Fibroblast of skin of scalp (primary cell): ENCODE measurements at regions not wholly inside any gene's neighbourhood (a gene's known extent, or its start where the extent isn't known, plus 50 kb on each side); places are given as distances from the start of the nearest gene placed in this dataset.
"Not testable (repeated sequence)": the region's sequence is repeated elsewhere in the genome, so short reads cannot be mapped to it uniquely, and the experiment has no call there.

Experiments
- DNase-seq: peaks from one replicate; pipeline ENCODE4 v3.0.0-alpha.2; 2013

- DNase-seq, result peak; percentile 71
Measured at GRCh38 chr10:36489611-36490228, 635.7 kb upstream of the ANKRD30A start.

GRCh38 chr10:36489181-36489580, 636.2 kb upstream of the ANKRD30A start:
- no peak for DNase-seq

GRCh38 chr10:36488579-36488978, 636.8 kb upstream of the ANKRD30A start:
- DNase-seq, result no peak

- DNase-seq, result no peak
Measured at GRCh38 chr10:36479073-36479472, 646.3 kb upstream of the ANKRD30A start.

GRCh38 chr10:36476399-36476798, 649.0 kb upstream of the ANKRD30A start:
- no peak for DNase-seq

GRCh38 chr10:36475746-36476145, 649.7 kb upstream of the ANKRD30A start:
- no peak for DNase-seq

GRCh38 chr10:36474456-36474855, 650.9 kb upstream of the ANKRD30A start:
- no peak for DNase-seq

GRCh38 chr10:36473122-36473521, 652.3 kb upstream of the ANKRD30A start:
- no peak for DNase-seq

GRCh38 chr10:36469585-36469984, 655.8 kb upstream of the ANKRD30A start:
- no peak for DNase-seq

- no peak for DNase-seq
Measured at GRCh38 chr10:36468620-36469019, 656.8 kb upstream of the ANKRD30A start.

- DNase-seq, result no peak
Measured at GRCh38 chr10:36465604-36466379, 659.6 kb upstream of the ANKRD30A start.

- DNase-seq, result no peak
Measured at GRCh38 chr10:36464291-36464690, 661.1 kb upstream of the ANKRD30A start.

- DNase-seq, result no peak
Measured at GRCh38 chr10:36463390-36463789, 662.0 kb upstream of the ANKRD30A start.

GRCh38 chr10:36462194-36462593, 663.2 kb upstream of the ANKRD30A start:
- DNase-seq, result no peak

- DNase-seq, result not testable (repeated sequence)
Measured at GRCh38 chr10:36458437-36458836, 667.0 kb upstream of the ANKRD30A start.

GRCh38 chr10:36457751-36458150, 667.6 kb upstream of the ANKRD30A start:
- DNase-seq, result no peak

GRCh38 chr10:36455526-36456133, 669.8 kb upstream of the ANKRD30A start:
- no peak for DNase-seq

GRCh38 chr10:36452851-36453250, 672.5 kb upstream of the ANKRD30A start:
- no peak for DNase-seq

- DNase-seq, result no peak
Measured at GRCh38 chr10:36451391-36451970, 673.9 kb upstream of the ANKRD30A start.

GRCh38 chr10:36450380-36450779, 675.0 kb upstream of the ANKRD30A start:
- DNase-seq, result peak; percentile 19

GRCh38 chr10:36448760-36449691, 676.4 kb upstream of the ANKRD30A start:
- DNase-seq, result no peak

GRCh38 chr10:36446881-36447280, 678.5 kb upstream of the ANKRD30A start:
- no peak for DNase-seq
